Fibroblast of the aortic adventitia (primary cell): ENCODE measurements at regions not wholly inside any gene's neighbourhood (a gene's known extent, or its start where the extent isn't known, plus 50 kb on each side); places are given as distances from the start of the nearest gene placed in this dataset.

ENCODE experiments used
- DNase-seq: peaks from one replicate; pipeline ENCODE4 v3.0.0-alpha.2; 2010; ENCODE audit warnings: low read depth
- H3K4me3 ChIP-seq: 2 replicates; pipeline ENCODE4 v1.5.1; 2011; ENCODE audit warnings: low read depth, mild to moderate bottlenecking, control low read depth, low read length, moderate library complexity
- TF ChIP-seq, protein P1 (sequence below): IDR thresholded peaks from 2 replicates; pipeline ENCODE4 v1.5.1; 2011; ENCODE audit warnings: mild to moderate bottlenecking, low read length, control low read depth, inconsistent platforms; ENCODE audit not compliant: insufficient read depth

DNA sequence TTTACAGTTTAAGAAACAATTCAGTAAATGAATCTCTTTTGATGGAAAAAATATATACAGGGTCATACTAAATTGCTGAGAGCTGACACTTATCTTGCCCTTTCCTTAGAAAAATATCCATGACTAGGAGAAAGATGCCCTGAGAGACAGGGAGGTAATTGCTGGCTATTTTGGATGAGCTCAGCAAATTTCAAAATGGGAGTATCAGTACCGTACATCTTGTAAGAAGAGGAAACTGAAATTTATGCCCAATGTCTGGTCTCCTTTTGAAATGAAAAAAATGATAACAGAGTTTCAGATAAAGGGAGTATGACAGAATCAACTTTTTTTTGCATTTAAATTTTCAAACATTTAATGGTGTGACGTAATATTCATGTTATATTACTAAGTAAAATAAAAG lies 415.8 kb upstream of the CDH10 start:
- DNase-seq: no peak
- TF ChIP-seq, protein P1, sequence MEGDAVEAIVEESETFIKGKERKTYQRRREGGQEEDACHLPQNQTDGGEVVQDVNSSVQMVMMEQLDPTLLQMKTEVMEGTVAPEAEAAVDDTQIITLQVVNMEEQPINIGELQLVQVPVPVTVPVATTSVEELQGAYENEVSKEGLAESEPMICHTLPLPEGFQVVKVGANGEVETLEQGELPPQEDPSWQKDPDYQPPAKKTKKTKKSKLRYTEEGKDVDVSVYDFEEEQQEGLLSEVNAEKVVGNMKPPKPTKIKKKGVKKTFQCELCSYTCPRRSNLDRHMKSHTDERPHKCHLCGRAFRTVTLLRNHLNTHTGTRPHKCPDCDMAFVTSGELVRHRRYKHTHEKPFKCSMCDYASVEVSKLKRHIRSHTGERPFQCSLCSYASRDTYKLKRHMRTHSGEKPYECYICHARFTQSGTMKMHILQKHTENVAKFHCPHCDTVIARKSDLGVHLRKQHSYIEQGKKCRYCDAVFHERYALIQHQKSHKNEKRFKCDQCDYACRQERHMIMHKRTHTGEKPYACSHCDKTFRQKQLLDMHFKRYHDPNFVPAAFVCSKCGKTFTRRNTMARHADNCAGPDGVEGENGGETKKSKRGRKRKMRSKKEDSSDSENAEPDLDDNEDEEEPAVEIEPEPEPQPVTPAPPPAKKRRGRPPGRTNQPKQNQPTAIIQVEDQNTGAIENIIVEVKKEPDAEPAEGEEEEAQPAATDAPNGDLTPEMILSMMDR: no peak
- H3K4me3 ChIP-seq: no peak overlapping the region

DNA sequence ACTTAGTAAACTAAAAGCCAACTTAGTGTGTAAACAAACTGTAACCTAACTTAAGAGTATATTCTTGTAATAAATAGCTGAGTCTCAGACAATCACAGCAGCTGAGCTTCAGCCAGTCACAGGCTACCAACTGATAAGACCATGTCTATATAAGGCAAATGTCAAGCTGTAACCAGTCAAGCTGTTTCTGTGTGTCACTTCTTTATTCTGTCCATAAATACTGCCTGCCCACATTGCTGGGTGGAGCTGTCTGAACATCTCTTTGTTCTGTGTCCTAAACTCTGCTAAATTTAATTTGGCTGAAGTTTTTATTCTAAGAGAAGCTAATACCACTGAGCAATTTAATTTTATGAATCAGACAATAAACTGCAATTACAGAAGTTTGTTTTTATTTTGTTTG lies 412.1 kb upstream of the CDH10 start:
- TF ChIP-seq, protein P1: no peak
- DNase-seq: no peak

DNA sequence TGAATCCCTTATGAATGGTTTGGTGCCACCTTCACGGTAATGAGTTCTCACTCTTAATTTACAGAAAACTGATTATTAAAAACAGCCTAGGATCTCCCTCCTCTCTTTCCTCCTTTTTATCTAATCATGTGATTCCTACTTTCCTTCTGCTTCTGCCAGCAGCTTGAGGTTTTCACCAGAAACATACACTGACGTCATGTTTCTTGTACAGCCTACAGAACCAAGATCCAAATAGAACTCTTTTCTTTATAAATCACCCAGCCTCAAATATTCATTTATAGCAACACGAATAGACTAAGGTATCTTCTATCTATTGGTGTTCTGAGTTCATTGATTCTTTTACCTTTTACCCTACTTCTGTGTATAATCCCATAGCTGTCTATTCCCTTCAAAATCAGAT lies 388.9 kb upstream of the CDH10 start:
- no peak for DNase-seq
- TF ChIP-seq, protein P1: no peak

More for the DNA sequence above, 412.1 kb upstream of the CDH10 start:
- H3K4me3 ChIP-seq: no peak overlapping the region

DNA sequence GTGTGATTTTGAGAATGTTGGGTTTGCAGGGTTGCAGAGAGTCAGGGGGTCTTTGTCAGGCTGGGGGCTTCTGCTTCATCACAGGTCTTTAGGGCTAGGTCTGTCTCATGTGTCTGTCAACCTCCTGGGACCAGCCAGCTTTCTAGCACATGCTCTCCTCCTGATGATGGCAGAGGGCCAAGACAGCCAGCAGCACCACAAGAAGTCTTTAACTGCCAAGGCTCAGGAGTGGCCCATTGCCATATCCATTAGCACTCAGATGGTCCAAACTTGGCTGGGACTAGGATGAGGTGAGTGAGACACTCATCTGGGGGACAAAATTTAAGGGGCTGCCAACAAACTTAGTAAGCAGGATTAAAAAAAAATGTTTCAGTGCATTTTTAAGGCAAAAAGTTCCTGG lies 384.2 kb upstream of the CDH10 start:
- no peak overlapping the region for H3K4me3 ChIP-seq
- no peak for DNase-seq
- TF ChIP-seq, protein P1: no peak

More for the DNA sequence above, 388.9 kb upstream of the CDH10 start:
- no peak overlapping the region for H3K4me3 ChIP-seq

DNA sequence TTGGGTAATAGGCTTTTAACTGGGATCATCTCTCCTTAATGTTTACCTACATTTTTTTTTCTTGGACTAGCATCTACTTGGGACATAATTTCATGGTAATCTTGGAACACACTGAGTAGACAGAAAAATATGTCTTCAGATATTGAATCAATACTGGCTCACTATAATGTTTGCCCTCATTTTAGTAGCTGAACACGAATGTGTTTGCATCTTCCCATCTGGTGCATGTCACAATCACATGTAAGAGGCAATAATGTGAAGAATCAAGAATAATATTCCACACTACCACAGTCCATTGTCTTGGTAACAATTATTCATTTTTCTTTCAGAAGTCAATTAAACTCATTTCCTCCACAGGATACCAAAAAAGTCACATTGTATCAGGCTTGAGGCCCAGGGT lies 382.7 kb upstream of the CDH10 start:
- no peak overlapping the region for H3K4me3 ChIP-seq
- no peak for DNase-seq

DNA sequence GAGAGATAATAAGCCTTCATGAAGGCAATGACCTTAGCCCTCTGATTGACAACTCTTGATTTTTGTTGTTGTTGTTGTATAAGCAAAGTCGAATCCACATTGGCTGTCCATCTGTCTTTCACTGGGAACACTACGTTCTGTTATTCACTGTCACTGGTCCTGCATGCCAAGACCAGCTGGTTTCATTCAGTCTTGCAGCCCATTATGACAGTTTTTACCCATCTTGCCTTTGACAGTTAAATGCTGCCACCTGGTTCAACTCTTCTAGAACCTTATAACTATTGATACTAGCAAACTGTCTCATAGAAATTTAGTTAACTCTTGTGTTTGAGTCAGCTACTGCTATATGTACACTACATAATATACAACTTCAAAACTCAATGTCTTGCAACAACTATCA lies 382.3 kb upstream of the CDH10 start:
- DNase-seq: no peak
- TF ChIP-seq, protein P1: no peak
- H3K4me3 ChIP-seq: no peak overlapping the region

More for the DNA sequence above, 382.7 kb upstream of the CDH10 start:
- TF ChIP-seq, protein P1: no peak

DNA sequence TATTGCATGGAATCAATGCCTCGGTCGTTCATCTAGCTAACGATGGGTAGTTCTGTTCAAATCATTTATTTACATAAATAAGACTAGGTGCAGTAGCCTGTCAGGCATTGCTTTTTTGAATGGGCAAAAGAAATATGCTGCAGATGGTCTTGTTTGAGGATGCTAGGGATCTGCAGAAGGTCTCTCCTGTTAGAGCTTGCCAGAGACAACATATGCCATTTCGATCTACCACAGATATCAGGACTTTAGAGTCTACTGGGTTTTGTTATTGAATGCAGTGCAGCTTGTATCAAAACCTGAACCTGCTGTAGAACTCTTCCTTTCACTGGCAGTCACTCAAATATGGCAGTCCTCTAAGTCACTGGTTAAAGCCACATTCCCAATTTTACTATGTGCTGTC lies 381.1 kb upstream of the CDH10 start:
- TF ChIP-seq, protein P1: no peak
- no peak for DNase-seq
- no peak overlapping the region for H3K4me3 ChIP-seq
